Chondrocyte (in vitro differentiated cells): ENCODE measurements at regions not wholly inside any gene's neighbourhood (a gene's known extent, or its start where the extent isn't known, plus 50 kb on each side); places are given as distances from the start of the nearest gene placed in this dataset.

Experiments
- DNase-seq: peaks from one replicate; pipeline ENCODE4 v3.0.0; 2021; ENCODE audit warnings: mixed read lengths, low spot score
- H3K27ac Mint-ChIP-seq: one replicate; pipeline ENCODE4 v1.8.0; 2021; ENCODE audit warnings: mild to moderate bottlenecking, moderate library complexity, mixed read lengths; ENCODE audit not compliant: unreplicated experiment
- H3K27me3 Mint-ChIP-seq: 2 replicates; pipeline ENCODE4 v1.8.0; 2021; ENCODE audit warnings: low read depth, mixed read lengths
- H3K36me3 Mint-ChIP-seq: 2 replicates; pipeline ENCODE4 v1.8.0; 2021; ENCODE audit warnings: low read depth, mixed read lengths
- H3K4me1 Mint-ChIP-seq: 2 replicates; pipeline ENCODE4 v1.8.0; 2021; ENCODE audit warnings: low read depth, mild to moderate bottlenecking, mixed read lengths
- H3K4me3 Mint-ChIP-seq: one replicate; pipeline ENCODE4 v1.8.0; 2021; ENCODE audit warnings: mild to moderate bottlenecking, moderate library complexity, mixed read lengths; ENCODE audit not compliant: unreplicated experiment
- H3K9me3 Mint-ChIP-seq: 2 replicates; pipeline ENCODE4 v1.8.0; 2021; ENCODE audit warnings: low read depth, mixed read lengths
- CTCF ChIP-seq: fragments of 200-600 bp; sonication (generic); IDR thresholded peaks from 2 replicates; pipeline ENCODE4 v1.5.0; 2021; ENCODE audit warnings: antibody characterized with exemption, mild to moderate bottlenecking, moderate library complexity

DNA sequence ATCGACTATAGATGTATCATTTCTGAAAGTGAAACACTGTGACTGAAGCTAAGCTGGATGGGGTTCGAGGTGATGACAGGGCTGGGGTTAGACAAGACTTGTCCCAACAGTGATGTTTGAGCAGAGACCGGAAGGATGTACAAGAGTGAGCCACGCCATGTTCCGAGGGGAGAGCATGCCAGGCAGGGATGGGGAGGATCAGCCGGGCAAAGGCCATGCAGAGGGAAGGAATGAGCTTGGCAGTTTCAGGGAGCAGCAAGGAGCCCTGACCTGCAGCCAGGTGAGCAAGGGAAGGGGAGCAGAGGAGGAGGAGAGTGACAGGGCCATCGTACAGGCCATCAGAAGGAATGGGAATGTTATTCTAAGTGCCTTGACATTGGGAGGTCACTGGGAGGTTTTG lies 114.9 kb upstream of the GPR26 start:
- H3K36me3 Mint-ChIP-seq: no peaks in the 10 kb centered on the region
- H3K27ac Mint-ChIP-seq: no peak overlapping the region
- no peak for TF ChIP-seq CTCF
- H3K9me3 Mint-ChIP-seq: no peaks in the 10 kb centered on the region
- no peak for DNase-seq
- H3K4me1 Mint-ChIP-seq: no peaks in the 10 kb centered on the region
- no peak overlapping the region for H3K4me3 Mint-ChIP-seq
- peaks cover 11% of the 10 kb centered on the region for H3K27me3 Mint-ChIP-seq

DNA sequence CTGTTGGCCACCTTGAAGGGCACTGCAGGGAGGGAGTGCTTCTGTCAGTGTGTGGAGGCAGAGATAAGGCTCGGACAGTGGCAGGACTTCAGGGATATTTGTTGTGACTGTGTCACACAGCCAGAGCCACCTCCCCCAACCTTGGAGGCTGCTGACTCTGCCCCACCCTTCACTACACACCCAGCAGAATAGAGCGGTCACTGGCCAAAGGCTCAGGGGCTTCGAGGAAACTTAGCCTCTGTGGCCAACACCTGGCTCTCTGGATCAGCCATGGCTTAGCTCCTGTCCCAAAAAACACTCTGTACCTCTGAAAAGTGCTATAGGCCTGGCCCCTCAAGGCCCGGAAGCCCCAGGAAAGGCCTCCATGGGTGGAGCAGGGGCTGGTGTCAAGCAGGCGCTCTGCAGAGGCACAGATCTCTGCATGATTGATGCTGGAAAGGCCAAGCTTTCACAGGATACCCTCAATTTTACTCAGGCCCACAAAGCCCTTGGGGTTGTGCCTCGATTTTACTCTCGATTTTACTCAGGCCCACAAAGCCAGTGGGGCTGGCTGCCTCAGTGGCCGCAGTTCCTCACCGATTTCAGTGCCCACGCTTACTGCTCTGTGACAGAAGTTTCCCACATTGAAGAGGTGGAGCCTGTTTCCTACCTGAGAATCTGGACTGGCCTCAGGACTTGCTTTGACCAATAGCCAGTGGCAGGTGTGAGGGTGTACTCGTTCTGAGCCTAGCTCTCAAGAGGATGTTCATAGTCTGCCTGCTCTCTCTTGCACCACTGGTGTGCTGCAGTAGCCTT lies 113.2 kb upstream of the GPR26 start:
- Mint-ChIP-seq H3K4me1 (no peaks in the 10 kb centered on the region), H3K4me3 (no peak overlapping the region), H3K27ac (no peak overlapping the region), H3K36me3 (no peaks in the 10 kb centered on the region), H3K27me3 (peaks cover 13% of the 10 kb centered on the region), H3K9me3 (no peaks in the 10 kb centered on the region)
- no peak for DNase-seq
- TF ChIP-seq CTCF: no peak

DNA sequence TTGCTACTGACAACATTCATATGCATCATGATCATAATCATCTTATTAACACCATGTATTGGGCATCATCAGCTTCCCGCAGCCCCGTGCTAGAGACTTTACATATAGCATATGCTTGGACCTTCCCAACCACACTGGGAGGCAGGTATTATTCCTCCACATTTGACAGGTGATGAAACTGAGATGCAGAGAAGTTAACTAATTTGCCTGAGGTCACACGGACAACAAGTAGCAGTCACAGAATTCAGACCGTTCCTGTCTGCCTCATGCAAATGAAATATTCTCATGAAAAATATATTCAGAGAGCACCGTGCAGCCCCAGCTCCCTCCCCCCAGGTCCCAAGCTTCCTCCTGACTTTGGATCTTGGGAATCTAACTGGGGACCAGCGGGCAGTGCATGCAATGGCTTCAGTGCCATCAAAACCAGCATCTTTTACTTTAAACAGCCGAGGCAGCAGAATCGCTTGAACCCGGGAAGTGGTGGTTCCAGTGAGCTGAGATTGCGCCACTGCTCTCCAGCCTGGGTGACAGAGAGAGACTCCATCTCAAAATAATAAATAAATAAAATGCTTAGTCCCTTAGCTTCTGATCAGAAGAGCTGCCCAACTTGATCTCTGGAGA lies 112.2 kb upstream of the GPR26 start:
- Mint-ChIP-seq H3K9me3 (no peaks in the 10 kb centered on the region), H3K27ac (no peak overlapping the region), H3K36me3 (no peaks in the 10 kb centered on the region), H3K4me1 (no peaks in the 10 kb centered on the region), H3K27me3 (peaks cover 13% of the 10 kb centered on the region), H3K4me3 (no peak overlapping the region)
- DNase-seq: no peak
- TF ChIP-seq CTCF: no peak

GRCh38 chr10:123554656-123555055 lies 111.5 kb upstream of the GPR26 start:
- H3K4me3 Mint-ChIP-seq: no peak overlapping the region
- no peaks in the 10 kb centered on the region for H3K9me3 Mint-ChIP-seq
- TF ChIP-seq CTCF: no peak
- peaks cover 15% of the 10 kb centered on the region for H3K27me3 Mint-ChIP-seq
- no peak overlapping the region for H3K27ac Mint-ChIP-seq
- H3K4me1 Mint-ChIP-seq: no peaks in the 10 kb centered on the region
- H3K36me3 Mint-ChIP-seq: no peaks in the 10 kb centered on the region
- no peak for DNase-seq

DNA sequence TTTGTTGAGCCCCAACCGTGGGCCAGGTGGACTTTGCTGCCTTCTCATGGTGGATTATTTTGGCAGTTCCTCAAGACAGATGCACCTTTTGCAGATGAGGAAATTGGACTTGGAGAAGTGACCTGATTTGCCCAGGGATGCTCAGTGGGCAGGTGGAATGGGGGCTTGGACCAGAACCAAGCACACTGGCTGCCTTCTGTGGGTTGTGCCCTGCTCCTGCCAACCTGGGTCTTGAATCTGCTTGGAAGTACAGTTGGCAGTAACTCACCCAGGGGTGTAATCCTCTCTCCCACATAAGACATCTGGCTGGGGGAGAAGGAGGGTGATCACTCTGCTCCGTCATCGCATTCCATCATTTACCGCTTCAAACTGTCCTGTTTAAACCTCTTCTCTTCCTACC lies 110.5 kb upstream of the GPR26 start:
- H3K4me3 Mint-ChIP-seq: no peak overlapping the region
- H3K4me1 Mint-ChIP-seq: no peaks in the 10 kb centered on the region

More for the DNA sequence above, 110.5 kb upstream of the GPR26 start:
- H3K27ac Mint-ChIP-seq: no peak overlapping the region
- no peaks in the 10 kb centered on the region for H3K36me3 Mint-ChIP-seq
- H3K9me3 Mint-ChIP-seq: no peaks in the 10 kb centered on the region
- TF ChIP-seq CTCF: no peak
- no peak for DNase-seq
- H3K27me3 Mint-ChIP-seq: peaks cover 18% of the 10 kb centered on the region
